Gastrocnemius medialis (tissue), 4 donors: ENCODE measurements at regions not wholly inside any gene's neighbourhood (a gene's known extent, or its start where the extent isn't known, plus 50 kb on each side); places are given as distances from the start of the nearest gene placed in this dataset.

Experiments
- ATAC-seq, 2 donors: fragments of 150-250 bp; one replicate each; pipeline ENCODE4 v1.9.1; 2016
- DNase-seq, 2 donors: peaks; one replicate each; pipeline ENCODE4 v3.0.0-alpha.2; 2019
- H3K27ac ChIP-seq, 4 donors: fragments of 200-600 bp; sonication (generic); 1 replicate in 1 of 4; 2 replicates in 3 of 4; pipeline ENCODE4 v1.5.1; 2016 to 2018; ENCODE audit warnings: mild to moderate bottlenecking in 2 of 4, moderate library complexity in 1 of 4
- H3K27me3 ChIP-seq, 3 donors: fragments of 200-600 bp; sonication (generic) in 2 of 3; 1 replicate in 1 of 3; 2 replicates in 2 of 3; pipeline versions ENCODE4 v1.5.1 to v1.6.0; 2016 to 2019; ENCODE audit warnings: mild to moderate bottlenecking in 1 of 3, moderate library complexity in 1 of 3
- H3K36me3 ChIP-seq, 2 donors: fragments of 200-600 bp; sonication (generic) in 1 of 2; one replicate each; pipeline ENCODE4 v1.5.1; 2017 to 2018
- H3K4me1 ChIP-seq, 2 donors: fragments of 200-600 bp; sonication (generic) in 1 of 2; one replicate each; pipeline ENCODE4 v1.5.1; 2016 to 2017; ENCODE audit warnings: mild to moderate bottlenecking in 2 of 2
- H3K4me3 ChIP-seq, 4 donors: fragments of 200-600 bp; sonication (generic) in 3 of 4; 1 replicate in 1 of 4; 2 replicates in 3 of 4; pipeline ENCODE4 v1.5.1; 2016 to 2019; ENCODE audit warnings: mild to moderate bottlenecking in 2 of 4
- H3K9me3 ChIP-seq, 3 donors: fragments of 200-600 bp; sonication (generic) in 2 of 3; 1 replicate in 1 of 3; 2 replicates in 2 of 3; pipeline ENCODE4 v1.5.1; 2016 to 2019
- CTCF ChIP-seq, 5 experiments: fragments of 450-650 bp in 3 of 5; fragments of 200-600 bp in 2 of 5; sonication (generic) in 2 of 5; IDR thresholded peaks in 4 of 5; conservative IDR thresholded peaks in 1 of 5; 1 replicate in 4 of 5; 2 replicates in 1 of 5; pipeline ENCODE4 v1.5.1; 2016 to 2019; ENCODE audit warnings: antibody characterized with exemption in 5 of 5, mild to moderate bottlenecking in 3 of 5, moderate library complexity in 3 of 5
- POLR2A ChIP-seq, 2 donors: fragments of 450-650 bp; IDR thresholded peaks; one replicate each; pipeline ENCODE4 v1.6.1; 2017; ENCODE audit warnings: antibody characterized with exemption in 2 of 2, mild to moderate bottlenecking in 2 of 2, moderate library complexity in 2 of 2
- in situ Hi-C, 4 donors: fragments of 200-750 bp; cut with MboI; loops; one replicate each; pipeline versions ENCODE4 v1.15.0 to v1.8.0; 2017; ENCODE audit warnings: low sequenced_read_pairs in 4 of 4
- intact Hi-C: fragments of 100-400 bp; cut with DNase I; formaldehyde crosslinking; loops from one replicate; pipeline ENCODE4 v1.15.1; 2023; ENCODE audit warnings: low total_unique reads

DNA sequence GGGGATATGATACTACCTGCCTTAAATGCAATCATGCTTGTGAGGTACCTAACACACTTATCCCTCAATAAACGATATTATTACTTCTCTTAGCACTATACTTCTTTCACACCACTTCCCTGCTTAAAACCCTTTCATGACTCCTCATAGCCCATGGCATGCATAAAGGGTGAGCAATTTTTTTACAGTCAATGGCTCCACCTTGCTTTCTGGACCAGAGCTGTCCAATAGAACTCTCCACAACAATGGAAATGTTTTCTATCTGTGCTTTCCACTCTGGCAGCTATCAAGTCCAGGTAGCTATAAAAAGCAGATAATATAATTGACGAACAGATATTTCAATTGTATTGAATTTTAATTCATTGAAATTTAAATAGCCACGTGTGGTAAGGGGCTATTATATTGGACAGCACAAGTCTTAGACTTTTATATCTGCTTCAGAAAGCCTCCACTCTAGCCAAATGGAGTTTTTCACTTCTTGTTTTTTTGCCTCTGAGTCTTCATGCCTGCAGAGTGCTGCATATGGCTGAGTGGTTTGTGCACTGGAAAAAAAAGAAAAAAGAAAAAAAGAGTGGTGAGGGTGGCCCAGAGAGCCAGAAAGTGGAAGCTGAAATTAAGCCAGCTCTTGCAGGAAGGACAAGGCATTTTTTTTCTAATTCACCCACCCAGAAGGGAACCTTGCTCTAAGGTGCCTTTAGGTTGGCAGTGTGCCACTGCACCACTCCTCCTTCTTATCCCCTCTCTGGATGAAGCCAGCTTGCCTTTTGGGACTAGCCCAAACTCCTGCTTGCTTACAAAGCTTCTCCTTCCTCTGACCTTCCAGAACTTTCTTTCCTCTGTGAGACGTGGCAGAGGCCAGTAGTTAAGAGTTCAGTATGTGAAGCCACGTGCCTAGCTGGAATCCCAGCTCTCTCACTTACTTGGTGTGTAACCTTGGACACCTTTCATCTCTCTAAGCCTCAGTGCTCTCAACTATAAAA, 239.0 kb upstream of the LRTM1 start:
- ATAC-seq: no peak

GRCh38 chr3:55165704-55166405, 238.0 kb upstream of the LRTM1 start:
- H3K36me3 ChIP-seq: no peaks in the 10 kb centered on the region
- no peak overlapping the region for H3K4me3 ChIP-seq
- no peaks in the 10 kb centered on the region for H3K27me3 ChIP-seq
- intact Hi-C loops (no loop called here), in situ Hi-C loops (no loop called here)
- no peaks in the 10 kb centered on the region for H3K4me1 ChIP-seq
- TF ChIP-seq POLR2A (IDR thresholded peaks at IDR 0.05) (no peak), CTCF (IDR thresholded peaks at IDR 0.05 in 4 of 5, conservative IDR thresholded peaks at IDR 0.05 in 1 of 5) (no peak)
- no peak overlapping the region for H3K27ac ChIP-seq
- no peak for DNase-seq
- no peaks in the 10 kb centered on the region for H3K9me3 ChIP-seq
- no peak for ATAC-seq

More for the DNA sequence above, 239.0 kb upstream of the LRTM1 start:
- no peaks in the 10 kb centered on the region for H3K4me1 ChIP-seq
- intact Hi-C loops: no loop called here
- in situ Hi-C loops: no loop called here
- H3K27ac ChIP-seq: no peak overlapping the region
- no peaks in the 10 kb centered on the region for H3K27me3 ChIP-seq
- no peaks in the 10 kb centered on the region for H3K9me3 ChIP-seq
- no peak for TF ChIP-seq POLR2A (IDR thresholded peaks at IDR 0.05)
- TF ChIP-seq CTCF (IDR thresholded peaks at IDR 0.05 in 4 of 5, conservative IDR thresholded peaks at IDR 0.05 in 1 of 5): no peak
- no peak for DNase-seq
- no peak overlapping the region for H3K4me3 ChIP-seq
- no peaks in the 10 kb centered on the region for H3K36me3 ChIP-seq

DNA sequence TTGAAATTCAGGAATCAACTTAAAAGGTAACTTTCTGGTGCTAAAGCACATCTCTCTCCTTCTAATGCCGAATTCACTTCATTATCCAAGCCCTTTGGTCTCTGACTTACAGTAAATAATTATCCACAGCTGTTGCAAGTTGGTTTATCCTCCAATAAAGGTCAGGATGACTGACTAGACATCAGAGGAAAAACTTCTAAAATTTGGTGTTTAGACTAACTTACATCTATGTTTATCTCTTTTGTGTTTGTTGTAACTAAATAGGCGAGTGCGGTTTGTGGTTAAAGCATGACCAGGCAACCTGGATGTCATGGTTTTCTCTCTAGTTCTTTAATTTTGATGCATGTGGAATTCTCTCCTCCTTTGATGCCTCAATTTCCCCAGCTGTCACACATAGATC, 237.4 kb upstream of the LRTM1 start:
- H3K27me3 ChIP-seq: no peaks in the 10 kb centered on the region
- no peak for TF ChIP-seq CTCF (IDR thresholded peaks at IDR 0.05 in 4 of 5, conservative IDR thresholded peaks at IDR 0.05 in 1 of 5)
- no peak for TF ChIP-seq POLR2A (IDR thresholded peaks at IDR 0.05)
- ATAC-seq: no peak
- no peak overlapping the region for H3K4me3 ChIP-seq
- H3K27ac ChIP-seq: no peak overlapping the region
- intact Hi-C loops: no loop called here
- H3K4me1 ChIP-seq: no peaks in the 10 kb centered on the region
- no peaks in the 10 kb centered on the region for H3K9me3 ChIP-seq
- no peak for DNase-seq
- no peaks in the 10 kb centered on the region for H3K36me3 ChIP-seq
- in situ Hi-C loops: no loop called here

GRCh38 chr3:55164876-55165275, 237.0 kb upstream of the LRTM1 start:
- ATAC-seq (no peak), DNase-seq (no peak)
- no peaks in the 10 kb centered on the region for H3K27me3 ChIP-seq
- no peaks in the 10 kb centered on the region for H3K9me3 ChIP-seq
- no peak overlapping the region for H3K27ac ChIP-seq
- no peaks in the 10 kb centered on the region for H3K4me1 ChIP-seq
- intact Hi-C loops (no loop called here), in situ Hi-C loops (no loop called here)
- H3K4me3 ChIP-seq: no peak overlapping the region
- TF ChIP-seq POLR2A (IDR thresholded peaks at IDR 0.05): no peak
- no peak for TF ChIP-seq CTCF (IDR thresholded peaks at IDR 0.05 in 4 of 5, conservative IDR thresholded peaks at IDR 0.05 in 1 of 5)
- no peaks in the 10 kb centered on the region for H3K36me3 ChIP-seq
